GM21786 (cell line): ENCODE measurements at regions not wholly inside any gene's neighbourhood (a gene's known extent, or its start where the extent isn't known, plus 50 kb on each side); places are given as distances from the start of the nearest gene placed in this dataset.
"Not testable (repeated sequence)": the region's sequence is repeated elsewhere in the genome, so short reads cannot be mapped to it uniquely, and the experiment has no call there.

ENCODE experiments used
- ATAC-seq: cut with Tn5 transposase; IDR thresholded peaks from one replicate; pipeline ENCODE4 v1.9.1; 2021; ENCODE audit not compliant: unreplicated experiment

- no peak for ATAC-seq
These were observed 373.0 kb downstream of the RPS24 start for GRCh38 chr10:78406648-78407008.

- ATAC-seq: no peak
These were observed 373.5 kb downstream of the RPS24 start for GRCh38 chr10:78407009-78407711.

DNA sequence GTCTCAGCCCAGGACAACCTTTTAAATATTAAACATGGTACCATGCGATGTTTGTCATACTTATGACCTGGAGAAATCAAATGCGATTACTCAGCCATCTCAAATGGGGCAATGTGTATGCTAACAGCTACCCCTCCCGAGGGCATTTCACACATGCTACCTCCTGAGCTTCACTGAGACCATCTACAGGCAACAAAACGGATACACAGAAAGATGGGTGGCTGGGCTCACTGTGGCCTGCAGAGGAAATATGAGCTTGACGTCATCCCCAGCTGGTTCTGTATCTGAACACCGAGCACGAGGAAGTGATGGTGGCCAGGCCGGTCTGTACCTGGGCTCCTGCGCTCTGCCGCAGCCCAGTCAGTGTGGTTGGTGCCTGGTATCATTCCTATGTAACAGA is 374.3 kb downstream of the RPS24 start:
- no peak for ATAC-seq

DNA sequence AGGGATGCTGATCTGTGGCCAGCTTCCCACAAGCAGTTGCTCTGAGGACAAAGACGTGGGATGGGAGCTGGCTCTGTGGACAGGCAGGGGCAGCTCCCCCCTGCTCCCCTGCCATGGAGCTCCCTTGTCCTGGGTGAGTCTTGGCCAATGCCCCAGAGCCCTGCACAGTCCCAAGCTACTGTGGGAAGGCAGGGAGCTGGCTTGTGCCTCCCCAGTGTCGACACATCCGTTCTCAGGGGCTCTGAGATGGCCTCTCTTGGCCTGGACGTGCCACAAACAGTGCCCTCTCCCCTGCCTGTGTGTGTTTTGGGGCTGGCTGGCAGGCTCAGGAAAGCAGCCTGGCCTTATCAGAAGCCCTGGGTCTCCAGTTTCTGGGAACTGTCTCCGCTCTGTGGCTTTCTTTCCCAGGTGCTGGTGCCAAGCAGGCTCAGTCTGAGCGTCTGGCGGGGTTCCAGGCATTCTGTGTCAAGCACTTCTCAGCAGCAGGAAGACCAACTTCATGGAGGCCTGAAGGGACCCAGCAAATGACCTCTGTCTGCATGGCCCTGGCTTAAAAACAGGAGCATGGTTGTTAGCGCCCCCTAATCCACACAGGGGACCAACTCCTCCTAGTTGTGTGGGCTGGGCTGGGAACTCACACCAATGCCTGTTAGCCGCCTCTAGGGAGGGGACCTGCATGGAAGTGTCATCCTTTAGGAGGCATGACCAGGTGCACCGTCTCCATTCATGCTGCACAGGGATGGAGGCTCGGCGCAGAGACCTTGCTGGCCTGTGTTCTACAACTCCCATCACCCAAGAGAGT is 375.2 kb downstream of the RPS24 start:
- no peak for ATAC-seq

DNA sequence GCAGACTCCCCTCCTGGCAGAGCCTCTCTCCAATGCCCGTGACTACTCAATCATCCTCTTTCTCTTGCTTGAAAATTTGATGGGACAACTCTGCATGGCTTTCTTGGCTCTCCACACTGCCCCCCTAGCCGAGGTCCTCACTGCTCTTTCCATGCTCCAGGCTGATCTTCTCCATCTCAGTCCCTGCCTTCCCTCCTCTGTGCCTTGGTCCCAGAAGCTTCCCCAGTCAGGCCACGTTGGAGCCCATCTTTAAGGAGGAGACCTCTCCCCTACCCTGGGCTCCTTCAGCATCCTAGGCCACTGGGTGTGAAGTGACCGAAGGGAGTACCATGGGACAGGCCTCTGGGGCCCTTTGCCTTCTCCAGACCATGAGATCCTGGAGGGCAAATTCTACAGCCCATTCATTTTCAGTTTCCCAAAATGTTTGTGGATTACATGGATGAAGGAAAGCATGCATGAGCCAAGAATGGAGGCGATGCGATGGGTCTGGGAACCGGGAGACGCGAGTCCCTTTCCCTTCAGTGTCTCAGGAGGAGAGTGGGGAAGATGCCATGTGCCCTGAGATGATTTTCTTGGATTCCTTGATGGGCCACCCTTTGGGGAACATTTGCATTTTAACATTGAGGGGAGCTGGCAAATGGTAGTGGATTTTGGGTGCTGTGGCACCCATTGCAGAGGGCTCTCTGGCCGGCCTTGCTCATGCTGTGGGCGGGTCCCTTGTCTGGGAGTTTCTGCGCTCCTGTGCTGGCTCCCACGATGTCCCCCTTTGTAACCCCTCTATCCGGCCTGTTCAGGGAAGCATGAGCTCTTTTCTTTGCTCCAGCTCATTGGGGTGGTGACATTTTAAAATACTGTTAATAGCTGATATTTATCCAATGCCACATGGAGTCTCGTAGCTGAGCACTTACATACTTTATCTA is 376.6 kb downstream of the RPS24 start:
- ATAC-seq: no peak

DNA sequence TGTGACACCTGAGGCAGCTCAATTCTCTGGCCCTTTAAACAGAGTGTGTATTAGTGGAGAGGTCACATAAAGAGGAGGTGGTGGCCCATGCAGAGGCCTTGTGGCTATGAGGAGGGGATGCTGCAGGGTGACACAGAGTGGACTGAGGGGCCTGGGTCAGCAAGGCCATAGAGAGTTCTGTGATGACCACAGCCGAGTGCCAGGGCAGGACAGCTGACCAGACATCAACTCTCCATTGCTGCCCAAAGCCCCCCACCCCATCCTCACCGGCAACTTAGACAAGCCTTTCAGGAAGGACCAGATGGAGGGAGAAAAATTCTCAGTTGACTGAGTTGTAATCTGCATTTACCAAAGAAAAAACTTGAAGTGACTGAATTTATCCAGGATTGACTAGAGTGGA is 378.1 kb downstream of the RPS24 start:
- no peak for ATAC-seq

DNA sequence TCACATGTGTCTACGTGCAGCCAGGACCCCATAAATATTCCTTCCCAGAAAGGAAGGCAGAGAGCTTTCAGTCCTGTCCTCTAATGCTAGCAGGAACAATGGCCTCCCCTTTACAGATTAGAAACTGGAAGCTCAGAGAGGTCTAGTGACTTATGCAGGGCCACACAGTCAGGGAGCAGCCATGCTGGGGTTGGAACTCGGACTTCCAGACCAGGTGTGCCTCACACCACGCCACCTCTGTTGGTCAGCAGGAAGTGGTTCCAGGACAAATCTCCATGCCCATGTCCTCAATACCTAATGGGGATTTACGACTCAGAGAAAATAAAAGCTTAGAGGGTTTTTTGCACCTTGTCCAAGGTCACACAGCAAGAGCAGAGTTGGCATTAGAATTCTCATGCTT is 378.9 kb downstream of the RPS24 start:
- ATAC-seq: no peak

- ATAC-seq: no peak
These were observed 379.7 kb downstream of the RPS24 start for GRCh38 chr10:78413076-78414055.

DNA sequence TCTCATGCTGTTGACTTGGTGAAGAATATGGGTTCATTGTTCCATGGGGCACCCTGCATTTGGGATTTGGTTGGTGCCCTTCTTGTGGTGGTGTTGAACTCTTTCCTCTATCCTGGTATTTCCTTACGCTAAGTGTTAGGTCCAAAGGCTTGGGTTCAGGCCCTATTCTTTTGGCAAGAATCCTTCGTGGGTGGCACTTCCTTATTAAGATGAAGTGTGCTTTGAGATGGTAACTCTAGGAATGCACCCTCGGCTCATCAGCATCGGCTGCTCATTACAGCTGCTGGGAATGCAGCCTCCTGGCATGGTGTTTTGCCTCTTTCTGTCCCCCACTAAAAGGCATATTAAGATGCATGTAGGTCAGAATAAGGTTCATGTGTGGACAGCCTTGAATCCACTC is 380.7 kb downstream of the RPS24 start:
- no peak for ATAC-seq

DNA sequence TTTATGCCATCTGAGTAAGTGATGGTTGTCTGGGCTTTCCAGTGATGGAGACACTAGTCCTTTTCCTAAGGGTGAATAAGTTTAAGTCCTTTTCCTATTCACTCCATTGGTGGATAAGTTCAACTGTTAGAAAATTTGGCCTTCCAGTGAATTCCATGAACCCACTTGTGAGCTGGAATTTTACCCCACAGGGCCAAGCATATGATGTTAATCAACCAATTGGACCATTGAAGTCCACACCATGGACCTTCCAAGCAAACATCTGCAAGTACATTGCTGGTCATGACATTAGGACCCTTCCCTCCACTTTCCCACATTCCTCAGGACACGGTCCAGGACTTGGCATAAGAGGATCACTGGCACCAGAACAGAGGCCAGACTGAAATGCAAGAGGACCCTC is 381.4 kb downstream of the RPS24 start:
- ATAC-seq: no peak

GRCh38 chr10:78416031-78417011 is 382.7 kb downstream of the RPS24 start:
- ATAC-seq: no peak

GRCh38 chr10:78417425-78418370 is 384.0 kb downstream of the RPS24 start:
- ATAC-seq: no peak

DNA sequence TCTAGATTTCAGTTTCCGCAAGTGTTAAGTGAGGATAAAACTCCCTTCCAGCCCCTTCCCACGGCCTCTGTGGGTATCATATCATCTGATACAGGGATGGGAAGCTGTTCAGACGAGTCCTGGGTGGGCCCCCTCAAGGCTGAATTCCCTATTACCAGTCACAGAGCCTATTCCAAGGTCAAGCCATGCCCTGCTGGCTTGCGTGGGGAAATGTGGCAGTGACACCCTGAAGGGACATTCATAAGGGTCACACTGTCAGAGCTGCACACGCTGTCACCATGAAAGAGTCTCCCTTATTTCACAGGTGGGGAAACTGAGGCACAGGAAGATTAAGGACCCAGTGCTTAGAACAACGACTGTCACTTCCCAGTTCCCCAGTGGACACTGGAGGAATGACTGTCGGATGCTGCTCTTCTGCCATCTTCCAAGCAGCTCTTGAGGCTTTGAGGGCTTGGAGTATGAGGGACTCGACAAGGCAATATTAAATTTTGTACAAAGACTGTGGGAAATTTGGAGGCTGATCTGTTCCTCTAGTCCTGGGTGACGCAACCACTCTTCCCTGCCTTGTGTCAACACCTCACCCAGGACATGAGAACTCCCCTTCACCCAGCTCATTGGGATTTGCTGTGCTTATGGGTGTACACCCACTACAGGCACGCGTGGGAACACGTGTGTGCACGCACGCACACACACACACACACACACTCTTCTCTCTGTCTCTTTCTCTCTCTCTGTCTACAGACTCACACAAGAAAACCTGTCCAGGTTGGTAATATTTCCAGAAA is 386.0 kb downstream of the RPS24 start:
- no peak for ATAC-seq

- no peak for ATAC-seq
These were observed 387.5 kb downstream of the RPS24 start for GRCh38 chr10:78420946-78421735.

DNA sequence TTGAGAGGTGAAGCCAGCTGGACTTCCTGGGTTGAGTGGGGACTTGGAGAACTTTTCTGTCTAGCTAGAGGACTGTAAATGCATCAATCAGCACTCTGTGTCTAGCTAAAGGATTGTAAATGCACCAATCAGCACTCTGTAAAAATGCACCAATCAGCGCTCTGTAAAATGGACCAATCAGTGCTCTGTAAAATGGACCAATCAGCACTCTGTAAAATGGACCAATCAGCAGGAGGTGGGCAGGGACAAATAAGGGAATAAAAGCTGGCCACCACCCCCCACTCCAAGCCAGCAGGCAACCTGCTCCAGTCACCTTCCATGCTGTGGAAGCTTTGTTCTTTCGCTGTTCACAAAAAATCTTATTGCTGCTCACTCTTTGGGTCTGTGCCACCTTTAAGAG is 390.4 kb downstream of the RPS24 start:
- not testable (repeated sequence) for ATAC-seq

DNA sequence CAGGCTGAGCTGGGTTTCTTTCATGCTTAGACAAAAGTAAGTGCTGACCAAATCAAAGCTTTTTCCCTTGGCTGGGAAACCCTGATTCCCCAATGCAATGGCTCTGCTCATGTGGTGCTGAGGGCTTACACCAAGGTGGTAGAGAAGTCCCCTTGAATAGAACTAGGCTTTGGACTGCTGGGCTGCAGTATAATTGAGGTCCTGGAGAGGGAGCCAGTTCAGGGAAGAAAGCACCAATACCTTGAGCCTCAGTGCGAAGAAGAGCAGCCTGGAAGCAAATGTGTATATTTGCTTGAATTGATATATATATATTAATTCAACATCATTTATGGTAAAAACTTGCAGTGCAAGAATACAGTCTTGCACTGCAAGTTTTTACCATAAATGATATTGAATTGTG is 391.1 kb downstream of the RPS24 start:
- ATAC-seq: no peak

GRCh38 chr10:78426181-78426580 is 392.5 kb downstream of the RPS24 start:
- no peak for ATAC-seq
